Amygdala (tissue), 56 donors: ENCODE measurements at regions not wholly inside any gene's neighbourhood (a gene's known extent, or its start where the extent isn't known, plus 50 kb on each side); places are given as distances from the start of the nearest gene placed in this dataset.
A peak's percentile ranks its signal among the peaks of the same experiment; 100 is the strongest.

Source experiments
- DNase-seq, 56 donors: peaks; one replicate each; lab custom pipeline; 2025; lab: John Stamatoyannopoulos, UW

DNA sequence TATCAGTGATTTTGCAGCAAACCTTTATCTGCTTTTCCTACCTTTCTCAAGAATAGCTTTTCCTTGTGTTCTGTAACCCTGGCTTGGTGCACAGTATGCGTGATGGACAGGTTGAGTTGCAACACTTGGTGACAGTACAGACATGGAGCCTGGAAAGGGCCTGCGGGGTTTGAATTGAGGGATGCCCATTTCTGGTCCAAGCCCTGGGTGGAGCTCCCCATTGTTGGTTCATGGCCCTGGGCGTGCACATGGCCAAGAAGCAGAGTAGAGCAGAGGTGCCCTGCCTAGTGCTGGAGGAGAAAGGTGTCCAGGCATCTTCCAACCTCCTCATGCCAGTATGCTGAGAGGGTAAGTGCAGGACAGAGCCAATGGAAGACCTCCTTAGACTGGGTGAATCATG, 106.6 kb upstream of the MKLN1 start:
- DNase-seq, result no peak

DNA sequence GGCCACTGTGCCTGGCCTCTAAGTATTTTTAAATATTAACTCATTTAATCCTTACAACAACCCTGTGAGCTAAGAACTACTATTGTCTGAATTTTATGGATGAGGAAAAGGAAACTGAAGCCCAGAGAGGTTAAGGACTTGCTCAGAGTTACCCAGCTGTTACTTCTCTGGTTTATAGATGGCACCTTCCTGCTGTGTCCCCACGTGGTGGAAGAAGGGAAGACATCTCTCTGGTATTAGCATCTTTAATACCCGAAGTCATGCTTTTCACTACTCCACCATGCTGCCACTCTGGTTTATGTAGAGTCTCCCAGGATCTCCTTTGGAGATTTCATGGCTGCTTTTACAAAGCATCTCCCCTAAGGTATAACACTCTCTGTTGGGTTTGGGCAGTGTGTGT, 105.5 kb upstream of the MKLN1 start:
- no peak for DNase-seq

DNA sequence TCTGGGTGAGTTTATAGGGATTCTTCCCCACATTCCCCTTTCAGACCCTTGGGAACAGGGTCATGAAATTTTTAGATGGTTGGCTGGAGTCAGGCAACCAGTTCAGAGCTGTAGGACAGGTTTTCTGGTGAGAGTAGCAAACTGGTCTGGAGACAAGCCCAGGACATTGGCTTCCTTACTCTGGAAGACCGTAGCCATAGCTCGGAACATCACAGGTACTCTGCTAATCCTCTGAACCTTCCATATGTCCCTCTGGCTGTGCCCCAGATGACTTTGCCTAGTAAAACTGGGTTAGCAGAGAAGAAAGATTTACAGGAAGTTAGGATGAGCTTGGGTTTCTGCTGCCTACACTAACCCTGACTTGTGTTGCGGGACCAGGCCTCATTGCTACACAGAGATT, 104.5 kb upstream of the MKLN1 start:
- no peak for DNase-seq

DNA sequence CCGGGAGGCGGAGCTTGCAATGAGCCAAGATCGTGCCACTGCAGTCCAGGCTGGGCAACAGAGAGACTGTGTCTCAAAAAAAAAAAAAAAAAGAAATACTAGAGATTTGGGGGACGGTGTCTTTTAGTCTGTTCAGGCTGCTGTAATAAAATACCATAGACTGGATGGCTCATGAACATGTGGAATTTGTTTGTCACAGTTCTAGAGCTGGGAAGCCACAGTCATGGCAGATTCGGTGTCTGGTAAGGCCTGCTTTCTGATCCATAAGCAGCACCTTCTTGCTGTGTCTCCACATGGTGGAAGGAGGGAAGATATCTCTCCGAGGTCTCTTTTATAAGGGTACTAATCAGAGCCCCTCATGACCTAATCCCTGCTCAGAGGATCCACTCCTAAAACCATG, 102.7 kb upstream of the MKLN1 start:
- DNase-seq, result no peak

DNA sequence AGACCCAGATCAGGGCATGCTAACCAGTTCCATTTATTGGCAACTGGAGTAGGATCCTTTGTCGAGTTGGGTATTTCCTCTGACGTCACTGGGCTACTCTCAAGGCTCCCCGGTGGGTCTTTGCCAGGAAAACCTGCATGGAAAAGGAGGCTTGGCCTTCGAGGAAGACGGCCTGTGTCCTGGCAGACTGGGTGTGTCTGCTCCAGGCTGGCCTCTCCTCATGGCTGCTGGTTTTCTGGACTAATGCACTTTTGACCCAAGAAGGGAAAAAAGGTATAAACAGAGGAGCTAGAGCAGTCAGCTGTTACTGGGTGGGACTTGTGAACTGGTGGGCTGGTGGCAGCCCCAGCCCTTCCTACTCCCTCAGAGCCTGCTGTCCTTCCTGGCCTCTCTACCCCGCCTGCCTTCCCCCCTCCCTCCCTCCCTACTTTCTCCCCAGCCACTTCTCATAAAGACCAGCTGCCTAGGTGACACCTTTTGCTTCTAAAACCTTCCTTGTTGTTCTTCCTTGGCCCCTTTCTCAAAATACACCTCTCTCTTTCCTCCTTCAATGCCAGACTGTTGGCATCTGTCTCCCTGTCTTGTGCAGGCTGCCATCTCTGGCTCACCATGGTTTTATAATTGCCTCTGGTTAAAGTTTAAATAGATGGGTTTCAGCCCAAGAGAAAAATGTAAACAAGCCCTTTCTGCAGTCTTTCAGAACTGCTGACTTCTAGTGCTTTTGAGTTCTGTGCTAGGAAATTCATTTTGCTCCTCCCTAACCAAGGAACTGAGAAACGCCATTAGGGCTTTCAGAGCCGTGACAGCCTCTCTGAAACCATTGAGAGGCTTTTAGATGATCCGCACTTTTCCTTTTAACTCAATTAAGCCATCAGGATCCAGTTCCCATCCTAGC, 101.8 kb upstream of the MKLN1 start:
- peak in 12 of 56 donors; percentile 3 to 41 (median 16) for DNase-seq

DNA sequence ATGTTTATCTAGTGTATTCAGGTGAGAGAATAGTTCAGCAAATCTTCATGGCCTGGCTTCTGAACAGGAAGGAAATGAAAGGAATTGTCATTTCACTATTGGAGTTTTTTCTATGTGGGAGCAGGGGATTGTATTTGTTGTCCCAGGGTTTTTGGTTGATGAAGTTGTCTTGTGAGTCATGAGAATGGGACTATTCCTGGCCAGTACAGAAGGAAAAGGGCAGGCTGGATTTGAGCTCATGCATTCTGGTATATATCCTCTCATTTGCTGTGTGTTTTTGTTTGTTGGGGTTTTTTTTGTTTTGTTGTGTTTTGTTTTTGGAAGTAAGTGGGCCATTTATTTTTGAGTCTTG, 101.2 kb upstream of the MKLN1 start:
- no peak for DNase-seq

DNA sequence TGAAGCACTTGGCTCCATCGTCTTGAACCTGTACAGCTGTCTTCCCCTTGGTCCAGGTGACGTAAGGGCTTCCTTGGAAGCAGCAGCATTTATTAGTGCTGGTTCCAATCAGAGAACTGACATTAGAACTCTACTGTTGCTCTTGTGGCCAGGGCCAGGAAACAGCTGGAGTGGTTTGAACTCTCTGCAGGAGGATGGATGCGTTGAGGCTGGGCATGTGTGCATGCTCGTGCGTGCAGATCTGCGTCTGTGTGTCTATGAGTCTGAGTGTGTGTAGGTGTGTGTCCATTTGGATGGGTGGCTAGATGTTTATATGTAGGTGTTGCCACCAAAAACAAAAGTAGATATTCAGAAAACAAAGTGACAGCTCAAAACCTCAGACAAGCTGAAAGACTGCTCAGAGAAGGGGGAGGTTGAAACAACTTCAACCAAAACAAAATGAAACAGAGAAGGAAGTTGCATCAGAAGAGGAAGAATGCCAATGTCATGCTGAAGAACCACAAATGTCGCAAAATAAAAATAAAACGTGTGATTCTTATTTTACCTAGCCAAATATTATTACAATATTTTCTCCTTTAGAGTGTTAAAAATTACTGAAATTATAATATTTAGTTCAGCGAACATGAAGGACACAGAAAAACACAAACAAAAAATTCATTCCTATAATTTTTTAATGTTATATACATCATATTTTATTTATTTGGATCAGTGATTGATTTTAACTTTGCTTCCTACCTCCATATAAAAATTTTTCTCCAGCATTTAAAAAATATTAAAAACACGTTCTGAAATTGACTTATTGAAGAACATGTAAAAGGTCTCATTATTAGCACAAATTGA, 96.1 kb upstream of the MKLN1 start:
- peak in 17 of 56 donors; percentile 3 to 46 (median 16) for DNase-seq

DNA sequence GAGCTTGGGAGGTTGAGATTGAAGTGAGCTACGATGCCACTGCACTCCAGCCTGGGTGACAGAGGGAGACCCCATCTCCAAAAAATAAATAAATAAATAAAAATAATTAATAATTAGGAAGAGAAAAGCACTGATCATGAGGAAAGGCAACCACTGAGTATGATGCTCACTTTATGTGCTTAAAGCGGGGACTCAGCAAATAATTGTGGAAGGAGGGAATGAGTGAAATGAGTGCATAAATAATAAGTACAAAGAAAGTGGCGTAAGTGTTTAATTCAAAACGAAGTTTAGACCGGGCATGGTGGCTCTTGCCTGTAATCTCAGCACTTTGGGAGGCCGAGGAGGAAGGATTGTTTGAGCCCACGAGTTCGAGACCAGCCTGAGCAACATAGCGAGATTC, 94.9 kb upstream of the MKLN1 start:
- no peak for DNase-seq

DNA sequence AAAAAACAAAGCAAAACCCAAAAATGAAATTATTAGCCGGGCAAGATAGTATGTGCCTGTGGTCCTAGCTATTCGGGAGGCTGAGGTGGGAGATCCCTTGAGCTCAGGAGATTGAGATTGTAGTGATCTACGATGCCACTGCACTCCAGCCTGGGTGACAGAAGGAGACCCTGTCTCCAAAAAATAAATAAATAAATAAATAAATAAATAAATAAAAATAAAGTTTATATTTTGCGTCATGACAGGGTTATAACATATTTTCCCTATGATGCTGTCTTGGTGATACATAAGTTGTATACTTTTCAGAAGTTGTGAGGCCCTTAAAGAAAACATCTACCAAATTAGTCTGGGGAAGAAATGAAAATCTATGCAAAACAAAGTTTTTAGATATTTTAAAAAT, 94.5 kb upstream of the MKLN1 start:
- no peak for DNase-seq

DNA sequence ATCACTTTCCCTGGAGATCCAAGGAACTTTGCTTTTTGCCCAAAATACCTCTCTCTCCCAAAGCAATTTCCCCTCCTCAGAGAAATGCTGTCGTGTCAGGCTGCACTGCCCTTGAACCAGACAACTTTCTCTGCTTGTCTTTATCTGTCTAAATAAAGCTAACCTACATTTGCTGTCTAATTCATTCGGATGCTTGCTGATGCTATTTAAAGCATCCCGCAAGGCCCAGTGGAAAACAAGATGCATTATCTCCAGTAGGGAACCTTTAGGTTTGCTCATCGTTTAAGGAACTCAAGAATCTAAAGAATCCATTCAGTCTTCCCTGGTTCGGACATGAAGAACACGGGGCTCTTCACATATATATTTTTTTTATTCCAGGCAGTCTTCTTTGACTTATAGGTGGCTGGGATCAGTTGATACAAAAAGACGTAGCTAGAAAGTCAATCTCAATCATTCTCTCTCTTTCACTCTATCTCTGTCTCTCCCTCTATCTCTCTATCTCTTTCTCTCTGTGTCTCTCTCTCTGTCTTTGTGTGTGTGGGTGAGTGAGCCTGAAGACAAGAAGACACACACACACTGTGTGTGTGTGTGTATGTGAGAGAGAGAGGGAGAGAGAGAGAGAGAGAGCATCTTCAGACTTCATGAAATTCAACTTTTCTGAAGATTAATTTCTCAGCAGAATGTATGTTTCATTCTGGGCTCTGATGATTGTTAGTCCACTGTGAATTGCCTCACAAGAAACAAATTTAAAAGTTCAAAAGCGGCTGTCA, 92.8 kb upstream of the MKLN1 start:
- no peak for DNase-seq

DNA sequence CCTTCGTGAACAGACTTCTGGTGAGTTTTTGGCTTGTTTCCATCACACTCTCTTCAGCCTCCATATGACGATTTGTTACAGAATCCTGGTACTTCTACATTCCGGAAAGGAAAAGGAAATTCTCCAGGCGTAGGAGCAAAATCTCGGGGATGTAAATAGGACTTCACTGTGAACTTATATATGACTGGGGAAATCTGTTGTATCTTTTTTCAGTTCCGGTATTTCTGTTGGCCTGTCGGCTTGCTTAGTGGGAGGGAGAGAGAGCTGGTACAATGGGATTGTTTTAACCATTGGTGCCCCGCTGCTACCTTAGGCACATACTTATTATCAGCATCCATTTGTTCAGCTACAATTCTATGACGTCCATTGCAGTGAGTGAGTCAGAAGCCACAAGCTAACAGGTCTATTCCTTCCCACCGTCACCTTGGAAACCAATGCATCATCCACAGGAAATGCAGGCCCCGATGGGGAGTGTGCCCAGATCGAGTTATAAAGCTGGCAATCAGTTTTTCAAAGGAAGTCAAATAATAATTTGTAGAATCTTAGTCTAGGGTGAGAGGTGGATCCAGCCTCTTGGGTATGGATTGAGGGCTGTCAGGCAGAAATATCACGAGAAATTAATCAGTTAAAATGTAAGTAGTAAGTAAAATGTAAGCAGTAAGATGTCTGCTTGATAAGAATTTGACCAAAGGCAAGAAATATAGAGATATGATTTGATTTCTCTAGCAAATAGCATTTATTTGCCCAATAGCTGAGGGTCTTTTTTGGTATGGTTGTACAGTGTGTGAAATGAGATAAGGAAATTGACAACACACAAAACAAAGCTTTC, 92.0 kb upstream of the MKLN1 start:
- DNase-seq, result peak in 31 of 56 donors; percentile 5 to 65 (median 32)

DNA sequence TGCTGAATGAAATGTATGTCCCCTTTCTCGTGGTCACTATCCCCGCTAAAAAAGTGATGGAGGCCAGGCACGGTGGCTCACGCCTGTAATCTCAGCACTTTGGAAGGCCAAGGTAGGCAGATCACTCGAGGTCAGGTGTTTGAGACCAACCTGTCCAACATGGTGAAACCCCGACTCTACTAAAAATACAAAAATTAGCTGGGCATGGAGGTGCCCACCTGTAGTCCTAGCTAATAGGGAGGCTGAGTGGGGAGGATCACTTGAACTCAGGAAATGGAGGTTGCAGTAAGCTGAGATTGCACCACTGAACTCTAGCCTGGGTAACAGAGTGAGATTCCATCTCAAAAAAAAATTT, 91.4 kb upstream of the MKLN1 start:
- no peak for DNase-seq

DNA sequence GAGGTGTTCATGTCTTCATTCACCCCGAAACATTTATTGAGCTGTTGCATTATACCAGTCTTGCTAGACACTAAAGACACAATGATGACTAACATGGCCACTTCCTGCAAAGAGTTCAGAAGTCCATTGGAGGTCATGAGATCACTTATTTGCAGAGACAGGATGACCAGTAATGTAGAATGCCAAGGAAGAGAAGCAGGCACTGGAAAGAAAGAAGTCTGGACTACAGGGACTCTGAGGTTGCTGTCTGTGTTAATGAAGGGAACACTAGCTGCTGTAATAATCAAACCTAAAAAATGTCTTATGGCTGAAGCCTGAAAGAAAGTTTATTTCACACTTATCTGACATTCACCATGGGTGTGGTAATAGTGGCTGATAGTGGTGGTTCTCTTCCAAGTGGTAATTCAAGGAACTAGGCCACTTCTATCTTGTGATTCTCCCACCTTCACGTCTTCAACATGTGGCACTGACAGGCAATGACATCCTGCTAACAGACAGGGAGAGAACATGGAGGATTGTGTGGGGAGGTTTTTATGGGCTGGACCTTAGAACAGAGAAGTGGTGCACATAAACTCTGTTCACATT, 89.2 kb upstream of the MKLN1 start:
- DNase-seq, result no peak

DNA sequence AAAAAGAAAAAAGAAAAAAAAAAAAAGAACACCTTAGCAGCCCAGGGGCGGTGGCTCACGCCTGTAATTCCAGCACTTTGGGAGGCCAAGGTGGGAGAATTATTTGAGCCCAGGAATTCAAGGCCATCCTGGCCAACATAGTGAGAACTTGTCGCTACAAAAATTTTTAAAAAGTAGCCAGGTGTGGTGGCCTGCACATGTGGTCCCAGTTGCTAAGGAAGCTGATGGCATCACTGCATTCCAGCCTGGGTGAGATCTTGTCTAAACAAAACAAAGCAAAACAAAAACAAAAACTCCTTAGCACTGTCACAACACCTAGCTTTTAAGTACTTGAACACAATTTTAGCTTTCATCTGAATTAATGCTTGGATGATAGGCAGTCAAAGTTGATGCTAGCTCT, 86.3 kb upstream of the MKLN1 start:
- DNase-seq, result no peak

DNA sequence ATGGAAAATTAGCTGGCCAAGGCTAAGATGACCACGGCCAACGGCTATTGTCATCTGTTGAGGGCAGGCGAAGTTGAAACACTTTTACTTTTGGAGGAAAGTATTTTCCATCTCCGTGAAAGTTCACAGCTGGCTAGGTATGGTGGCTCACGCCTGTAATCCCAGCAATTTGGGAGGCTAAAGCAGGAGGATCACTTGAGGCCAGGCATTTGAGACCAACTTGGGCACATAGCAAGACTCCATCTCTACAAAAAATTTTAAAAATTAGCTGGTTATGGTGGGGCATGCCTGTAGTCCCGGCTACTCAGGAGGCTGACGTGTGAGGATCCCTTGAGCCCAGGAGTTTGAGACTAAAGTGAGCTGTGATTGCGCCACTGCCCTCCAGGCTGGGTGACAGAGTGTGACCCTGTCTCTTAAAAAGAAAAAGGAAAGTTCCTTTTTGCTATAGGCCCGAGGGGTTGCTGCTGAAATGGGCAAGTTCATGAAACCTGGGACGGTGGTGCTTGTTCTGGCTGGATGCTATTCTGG, 85.5 kb upstream of the MKLN1 start:
- no peak for DNase-seq

DNA sequence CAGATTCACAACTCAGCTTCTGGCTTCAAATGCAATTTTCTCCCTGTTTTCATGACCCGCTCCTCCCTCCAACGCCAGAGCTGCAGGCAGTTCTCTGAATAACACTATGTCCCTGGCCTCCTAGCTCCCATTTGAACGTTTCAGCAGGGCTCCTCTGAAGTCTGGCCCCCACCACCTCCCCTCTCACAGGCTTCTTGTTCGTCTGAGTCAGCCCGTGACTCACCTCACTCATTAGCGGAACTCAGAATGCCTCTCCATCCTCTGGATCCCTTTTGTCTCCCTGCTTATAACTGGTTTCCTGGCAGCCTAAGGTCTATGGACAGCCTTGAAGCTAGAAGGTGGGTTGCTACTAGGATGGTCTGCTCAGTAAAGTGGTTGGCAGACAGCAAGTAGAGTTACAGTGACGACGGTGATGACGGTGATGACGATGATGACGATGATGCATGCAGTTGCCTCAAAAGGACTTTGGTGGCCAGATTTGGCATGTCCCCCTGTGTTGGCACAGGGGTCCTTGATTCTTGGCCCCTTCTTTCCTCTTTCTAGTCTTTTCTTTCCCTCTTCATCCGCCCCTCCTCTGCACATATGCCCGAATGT, 83.3 kb upstream of the MKLN1 start:
- peak in 12 of 56 donors; percentile 5 to 66 (median 23) for DNase-seq

DNA sequence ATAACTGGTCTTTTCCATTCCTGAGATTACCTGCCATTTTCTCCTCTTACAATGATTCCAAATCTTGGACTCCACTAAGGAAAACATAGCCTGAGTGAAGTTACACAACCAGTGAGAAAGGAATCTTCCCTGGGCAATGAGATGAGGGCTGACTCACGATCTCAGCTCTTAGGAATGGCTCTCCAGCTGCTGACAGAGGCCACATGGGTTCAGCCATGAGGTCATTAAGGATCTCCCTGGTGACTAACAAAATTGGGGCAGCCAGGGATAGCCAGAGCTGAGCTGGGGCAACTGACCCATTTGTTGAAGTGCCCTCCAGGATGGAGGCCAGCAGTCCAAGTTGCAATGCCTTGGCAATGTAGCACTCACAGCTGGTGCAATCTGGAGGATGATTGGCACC, 78.7 kb upstream of the MKLN1 start:
- DNase-seq, result peak in 2 of 56 donors; percentile 12 to 20

DNA sequence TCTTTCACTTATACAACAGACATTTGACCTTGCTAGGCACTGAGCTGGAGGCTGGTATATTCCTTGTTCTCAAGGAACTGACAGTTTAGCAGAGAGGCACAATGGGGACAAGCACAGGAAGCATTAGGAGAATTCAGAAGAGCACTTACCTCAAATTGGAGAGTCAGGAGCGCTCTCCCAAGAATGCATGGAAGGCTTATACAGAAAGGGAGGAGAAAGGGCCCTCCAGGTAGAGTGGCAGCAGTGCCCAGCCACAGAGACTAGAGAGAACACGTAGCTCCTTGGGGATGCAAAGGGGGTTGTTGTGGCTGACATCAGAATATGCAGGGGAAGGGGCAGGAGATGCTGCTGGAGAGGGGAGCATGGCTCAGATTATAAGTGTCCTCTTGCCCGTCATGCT, 78.2 kb upstream of the MKLN1 start:
- no peak for DNase-seq

DNA sequence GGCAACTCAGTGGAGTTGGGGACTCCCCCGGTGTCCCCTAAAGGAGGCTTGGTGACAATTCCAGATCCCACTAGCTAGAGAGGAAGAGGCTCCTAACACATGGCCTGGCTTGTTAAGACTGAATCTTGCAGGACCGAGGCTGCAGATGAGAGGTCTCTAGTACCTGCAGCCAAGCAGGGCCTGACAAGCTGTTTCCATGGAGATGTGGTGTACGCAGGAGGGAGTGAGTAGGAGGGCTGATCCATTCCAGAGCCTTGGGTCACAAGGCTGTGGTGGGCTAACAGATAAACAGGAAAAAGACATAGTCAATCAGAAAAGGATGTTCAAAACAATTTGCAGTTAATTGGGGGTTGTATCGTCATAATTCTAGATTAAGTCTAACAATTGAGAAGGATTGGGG, 77.3 kb upstream of the MKLN1 start:
- peak in 2 of 56 donors; percentile 9 to 12 for DNase-seq
